Psoas muscle (tissue), 7 donors: ENCODE measurements at regions not wholly inside any gene's neighbourhood (a gene's known extent, or its start where the extent isn't known, plus 50 kb on each side); places are given as distances from the start of the nearest gene placed in this dataset.

ENCODE experiments used
- ATAC-seq, 4 donors: fragments of 200-7000 bp; cut with Tn5 transposase; one replicate each; pipeline ENCODE4 v1.9.1; 2020; ENCODE audit warnings: moderate library complexity in 3 of 4, mild to moderate bottlenecking in 2 of 4
- DNase-seq, 2 donors: peaks; one replicate each; pipeline ENCODE4 v3.0.0-alpha.2; 2020
- H3K27ac ChIP-seq: fragments of 200-600 bp; one replicate; pipeline ENCODE4 v1.8.0; 2022
- H3K27me3 ChIP-seq, 3 donors: fragments of 200-600 bp in 1 of 3; one replicate each; pipeline versions ENCODE4 v1.6.1 to v1.8.0; 2013 to 2022; ENCODE audit warnings: low read length in 2 of 3, mild to moderate bottlenecking in 2 of 3, moderate library complexity in 1 of 3; ENCODE audit not compliant: insufficient read depth in 3 of 3
- H3K36me3 ChIP-seq, 2 donors: fragments of 200-600 bp in 1 of 2; one replicate each; pipeline versions ENCODE4 v1.6.1 to v1.8.0; 2013 to 2022; ENCODE audit warnings: low read depth in 1 of 2, mild to moderate bottlenecking in 1 of 2, moderate library complexity in 1 of 2; ENCODE audit not compliant: insufficient read depth in 1 of 2
- H3K4me1 ChIP-seq: fragments of 200-600 bp; one replicate; pipeline ENCODE4 v1.8.0; 2022
- H3K4me3 ChIP-seq: fragments of 200-600 bp; one replicate; pipeline ENCODE4 v1.8.0; 2022; ENCODE audit warnings: mild to moderate bottlenecking
- H3K9me3 ChIP-seq: fragments of 200-600 bp; one replicate; pipeline ENCODE4 v1.8.0; 2022
- WGBS, 3 donors: extraction: QIAGEN DNeasy Blood & Tissue Kit; methylation state at CpG; one replicate each; pipeline versions ENCODE4 v1.1.6 to v1.1.7; 2013; 5-methylcytosine and 5-hydroxymethylcytosine counted together
- intact Hi-C, 2 donors: fragments of 100-400 bp; cut with DNase I; formaldehyde crosslinking; loops; one replicate each; pipeline versions ENCODE4 v1.11.0 to v1.14.2; 2022
- TF ChIP-seq, protein P1 (sequence below): fragments of 200-600 bp; IDR thresholded peaks from one replicate; pipeline ENCODE4 v1.8.0; 2022; ENCODE audit warnings: antibody characterized with exemption
- donor health status: healthy with polysubstance abuse.
- donor health status: DM: no; HTN: no; CAD: no; lungs with moderate emphysema.
- donor health status: Bipolar disorder and iron deficiency.
- donor health status: healthy.
- donor health status: DM: yes; HTN: yes; CAD: no.
- donor health status: DM: no; HTN: no; CAD: no.
- donor health status: DM: yes; HTN: yes; CAD: no.

DNA sequence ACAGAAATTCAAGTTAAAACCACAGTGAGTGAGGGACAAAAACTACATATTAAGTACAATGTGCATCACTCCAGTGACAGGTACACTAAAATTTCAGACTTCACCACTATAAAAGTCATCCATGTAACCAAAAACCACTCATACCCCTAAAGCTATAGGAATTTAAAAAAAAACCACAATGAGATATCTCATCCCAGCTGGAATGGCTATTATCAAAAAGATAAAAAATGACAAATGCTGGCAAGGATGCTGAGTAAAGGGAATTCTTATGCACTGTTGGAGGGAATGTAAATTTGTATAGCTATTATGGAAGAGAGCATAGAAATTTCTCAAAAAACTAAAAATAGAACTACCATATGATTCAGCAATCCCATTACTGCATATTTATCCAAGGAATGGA lies 171.1 kb downstream of the HHIP start:
- no peak for ATAC-seq
- Histone ChIP-seq H3K27ac (no peak overlapping the region), H3K9me3 (peaks cover 8% of the 10 kb centered on the region), H3K36me3 (no peaks in the 10 kb centered on the region), H3K4me3 (no peak overlapping the region), H3K27me3 (no peaks in the 10 kb centered on the region), H3K4me1 (no peaks in the 10 kb centered on the region)
- TF ChIP-seq, protein P1, sequence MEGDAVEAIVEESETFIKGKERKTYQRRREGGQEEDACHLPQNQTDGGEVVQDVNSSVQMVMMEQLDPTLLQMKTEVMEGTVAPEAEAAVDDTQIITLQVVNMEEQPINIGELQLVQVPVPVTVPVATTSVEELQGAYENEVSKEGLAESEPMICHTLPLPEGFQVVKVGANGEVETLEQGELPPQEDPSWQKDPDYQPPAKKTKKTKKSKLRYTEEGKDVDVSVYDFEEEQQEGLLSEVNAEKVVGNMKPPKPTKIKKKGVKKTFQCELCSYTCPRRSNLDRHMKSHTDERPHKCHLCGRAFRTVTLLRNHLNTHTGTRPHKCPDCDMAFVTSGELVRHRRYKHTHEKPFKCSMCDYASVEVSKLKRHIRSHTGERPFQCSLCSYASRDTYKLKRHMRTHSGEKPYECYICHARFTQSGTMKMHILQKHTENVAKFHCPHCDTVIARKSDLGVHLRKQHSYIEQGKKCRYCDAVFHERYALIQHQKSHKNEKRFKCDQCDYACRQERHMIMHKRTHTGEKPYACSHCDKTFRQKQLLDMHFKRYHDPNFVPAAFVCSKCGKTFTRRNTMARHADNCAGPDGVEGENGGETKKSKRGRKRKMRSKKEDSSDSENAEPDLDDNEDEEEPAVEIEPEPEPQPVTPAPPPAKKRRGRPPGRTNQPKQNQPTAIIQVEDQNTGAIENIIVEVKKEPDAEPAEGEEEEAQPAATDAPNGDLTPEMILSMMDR, result no peak
- intact Hi-C loops, result no loop called here
- no peak for DNase-seq

DNA sequence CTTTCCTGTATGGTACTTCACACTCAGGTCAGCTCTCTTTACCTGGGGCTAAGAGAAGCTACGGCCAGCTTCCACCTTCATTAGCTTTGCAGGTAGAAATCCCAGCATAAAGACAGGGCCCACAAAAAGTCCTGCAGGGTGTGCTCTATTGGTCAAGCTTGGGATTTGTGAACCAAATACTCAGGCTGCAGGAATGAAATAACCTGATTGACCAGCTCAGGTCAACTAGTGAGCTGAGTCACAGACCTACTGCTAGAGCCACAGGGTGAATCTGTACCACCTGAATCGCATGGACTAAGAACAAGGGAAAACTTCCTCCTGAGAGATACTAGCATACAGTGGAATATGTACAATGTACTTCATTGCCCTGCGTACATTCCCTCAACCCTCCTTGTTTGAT lies 172.2 kb downstream of the HHIP start:
- H3K9me3 ChIP-seq, result no peaks in the 10 kb centered on the region
- no peak overlapping the region for H3K4me3 ChIP-seq
- intact Hi-C loops, result no loop called here
- no peak overlapping the region for H3K27ac ChIP-seq
- DNase-seq, result no peak
- TF ChIP-seq, protein P1, result no peak
- H3K36me3 ChIP-seq, result no peaks in the 10 kb centered on the region
- 92 to 96% (median 94%) methylated on average over 3 of the region's 3 CpGs for WGBS, 3 donors
- no peaks in the 10 kb centered on the region for H3K4me1 ChIP-seq
- ATAC-seq, result no peak
- no peaks in the 10 kb centered on the region for H3K27me3 ChIP-seq

DNA sequence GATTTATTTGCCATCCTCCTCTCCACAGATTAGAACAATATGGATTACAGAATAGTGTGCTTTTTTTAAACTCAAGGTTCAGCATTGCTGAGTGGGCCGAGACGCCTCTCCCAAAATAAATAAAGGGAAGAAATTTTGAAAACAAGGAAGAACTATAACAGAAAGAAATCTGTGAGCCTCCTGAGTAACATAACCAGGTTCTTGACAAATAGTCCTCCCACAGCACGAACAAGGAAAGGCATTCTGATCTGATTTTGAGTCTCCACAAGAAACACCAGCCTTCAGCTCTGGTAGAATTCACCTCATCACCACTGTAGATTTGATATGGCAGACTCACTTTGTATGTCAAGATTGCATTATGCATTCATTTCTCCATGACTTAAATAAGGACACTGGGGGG lies 173.6 kb downstream of the HHIP start:
- 68 to 79% (median 78%) methylated on average over 3 of the region's 3 CpGs for WGBS, 3 donors
- DNase-seq (no peak), ATAC-seq (no peak)
- Histone ChIP-seq H3K9me3 (no peaks in the 10 kb centered on the region), H3K4me1 (no peaks in the 10 kb centered on the region), H3K36me3 (no peaks in the 10 kb centered on the region), H3K27me3 (no peaks in the 10 kb centered on the region), H3K27ac (no peak overlapping the region), H3K4me3 (no peak overlapping the region)
- intact Hi-C loops, result no loop called here
- TF ChIP-seq, protein P1, result no peak

DNA sequence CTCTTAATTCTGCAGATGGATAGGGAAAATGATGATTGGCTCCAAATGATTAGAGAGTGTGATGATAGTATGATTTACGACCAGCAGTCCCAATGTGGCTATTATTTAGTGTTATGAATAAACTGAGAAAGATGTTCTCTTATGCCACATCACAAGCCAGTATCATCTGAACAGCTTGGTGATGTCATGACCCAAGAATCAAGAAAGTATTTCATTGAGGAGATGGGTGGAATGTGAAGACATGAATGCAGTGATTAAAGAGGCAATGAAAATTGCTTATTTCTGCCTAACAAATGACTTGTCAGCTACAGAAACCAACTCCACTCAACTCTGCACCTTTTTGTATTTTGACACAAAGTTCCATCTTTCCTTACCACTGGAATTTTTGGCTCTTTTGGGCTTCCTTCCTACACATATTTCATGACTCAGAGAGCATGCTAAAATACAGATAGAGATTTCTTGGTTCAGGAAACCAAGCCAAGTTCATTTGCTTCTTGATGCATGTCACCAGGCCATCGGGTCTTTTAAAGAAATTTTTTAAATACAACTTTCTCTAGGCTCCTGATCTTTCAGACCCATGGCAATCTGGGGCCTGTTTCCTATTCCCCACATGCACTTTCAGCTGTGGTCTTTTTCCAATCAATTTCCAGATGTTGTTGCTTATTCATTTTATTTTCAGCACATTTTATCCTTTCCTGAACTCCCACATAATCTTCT lies 174.2 kb downstream of the HHIP start:
- no peak for ATAC-seq
- H3K9me3 ChIP-seq, result peaks cover 1% of the 10 kb centered on the region
- H3K27ac ChIP-seq, result no peak overlapping the region
- DNase-seq, result no peak
- H3K4me1 ChIP-seq, result no peaks in the 10 kb centered on the region
- 57 to 65% (median 62%) methylated on average over 2 of the region's 2 CpGs for WGBS, 3 donors
- TF ChIP-seq, protein P1, result no peak
- no peak overlapping the region for H3K4me3 ChIP-seq
- intact Hi-C loops, result no loop called here
- no peaks in the 10 kb centered on the region for H3K36me3 ChIP-seq
- no peaks in the 10 kb centered on the region for H3K27me3 ChIP-seq

DNA sequence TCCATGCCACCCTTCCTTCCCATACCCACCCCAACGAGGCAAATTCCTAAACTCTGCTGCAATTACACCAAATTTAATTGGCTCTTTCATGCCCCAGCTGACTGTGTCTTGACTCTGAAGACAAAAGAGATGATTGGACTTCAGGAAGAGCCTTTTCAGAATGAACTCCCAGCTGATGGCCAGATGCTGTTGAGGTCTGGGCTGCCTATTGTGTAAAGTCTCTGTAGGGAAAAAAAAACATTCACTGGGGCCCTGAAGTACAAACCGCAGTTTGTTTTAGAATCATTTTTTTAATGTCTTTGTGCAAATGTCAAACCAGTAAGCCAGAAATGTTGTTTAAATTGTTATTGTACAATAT lies 174.8 kb downstream of the HHIP start:
- DNase-seq, result no peak
- intact Hi-C loops, result no loop called here
- 28 to 36% (median 33%) methylated on average over 2 of the region's 2 CpGs for WGBS, 3 donors
- Histone ChIP-seq H3K27ac (no peak overlapping the region), H3K4me3 (no peak overlapping the region), H3K36me3 (no peaks in the 10 kb centered on the region), H3K9me3 (peaks cover 3% of the 10 kb centered on the region), H3K4me1 (no peaks in the 10 kb centered on the region), H3K27me3 (no peaks in the 10 kb centered on the region)
- TF ChIP-seq, protein P1, result no peak
- ATAC-seq, result no peak
